NCI-H510A (cell line): ENCODE measurements at regions not wholly inside any gene's neighbourhood (a gene's known extent, or its start where the extent isn't known, plus 50 kb on each side); places are given as distances from the start of the nearest gene placed in this dataset.
"Not testable (repeated sequence)": the region's sequence is repeated elsewhere in the genome, so short reads cannot be mapped to it uniquely, and the experiment has no call there.

ENCODE experiments used
- DNase-seq: peaks from one replicate; lab custom pipeline; 2025; lab: John Stamatoyannopoulos, UW

- DNase-seq = no peak
These were observed 120.1 kb upstream of the CHST15 start for GRCh38 chr10:124213471-124213870.

GRCh38 chr10:124212702-124213101, 119.3 kb upstream of the CHST15 start:
- no peak for DNase-seq

- no peak for DNase-seq
These were observed 118.5 kb upstream of the CHST15 start for GRCh38 chr10:124211921-124212320.

GRCh38 chr10:124210263-124210662, 116.9 kb upstream of the CHST15 start:
- DNase-seq = no peak

- DNase-seq = no peak
These were observed 114.0 kb upstream of the CHST15 start for GRCh38 chr10:124207391-124207790.

GRCh38 chr10:124206616-124207015, 113.2 kb upstream of the CHST15 start:
- no peak for DNase-seq

GRCh38 chr10:124205432-124205831, 112.0 kb upstream of the CHST15 start:
- DNase-seq = no peak

- DNase-seq = no peak
These were observed 111.3 kb upstream of the CHST15 start for GRCh38 chr10:124204726-124205125.

GRCh38 chr10:124200011-124200410, 106.6 kb upstream of the CHST15 start:
- DNase-seq = no peak

GRCh38 chr10:124198871-124199270, 105.5 kb upstream of the CHST15 start:
- no peak for DNase-seq

- no peak for DNase-seq
These were observed 104.7 kb upstream of the CHST15 start for GRCh38 chr10:124198125-124198501.

GRCh38 chr10:124197371-124198124, 104.2 kb upstream of the CHST15 start:
- no peak for DNase-seq

- no peak for DNase-seq
These were observed 103.3 kb upstream of the CHST15 start for GRCh38 chr10:124196659-124197058.

GRCh38 chr10:124194199-124194824, 100.9 kb upstream of the CHST15 start:
- no peak for DNase-seq

- no peak for DNase-seq
These were observed 99.9 kb upstream of the CHST15 start for GRCh38 chr10:124193309-124193696.

GRCh38 chr10:124192664-124193308, 99.4 kb upstream of the CHST15 start:
- not testable (repeated sequence) for DNase-seq

GRCh38 chr10:124190476-124190875, 97.1 kb upstream of the CHST15 start:
- DNase-seq = not testable (repeated sequence)

- DNase-seq = no peak
These were observed 93.6 kb upstream of the CHST15 start for GRCh38 chr10:124186956-124187355.

GRCh38 chr10:124185084-124185483, 91.7 kb upstream of the CHST15 start:
- no peak for DNase-seq

GRCh38 chr10:124184208-124184830, 90.9 kb upstream of the CHST15 start:
- no peak for DNase-seq

GRCh38 chr10:124183617-124184016, 90.2 kb upstream of the CHST15 start:
- no peak for DNase-seq

- no peak for DNase-seq
These were observed 88.7 kb upstream of the CHST15 start for GRCh38 chr10:124182088-124182541.

- no peak for DNase-seq
These were observed 88.3 kb upstream of the CHST15 start for GRCh38 chr10:124181656-124182055.
